GM19023 (cell line): ENCODE measurements at regions not wholly inside any gene's neighbourhood (a gene's known extent, or its start where the extent isn't known, plus 50 kb on each side); places are given as distances from the start of the nearest gene placed in this dataset.
A peak's percentile ranks its signal among the peaks of the same experiment; 100 is the strongest.

ENCODE experiments used
- ATAC-seq: cut with Tn5 transposase; IDR thresholded peaks from one replicate; pipeline ENCODE4 v1.9.1; 2021; ENCODE audit warnings: mild to moderate bottlenecking, moderate library complexity; ENCODE audit not compliant: unreplicated experiment

DNA sequence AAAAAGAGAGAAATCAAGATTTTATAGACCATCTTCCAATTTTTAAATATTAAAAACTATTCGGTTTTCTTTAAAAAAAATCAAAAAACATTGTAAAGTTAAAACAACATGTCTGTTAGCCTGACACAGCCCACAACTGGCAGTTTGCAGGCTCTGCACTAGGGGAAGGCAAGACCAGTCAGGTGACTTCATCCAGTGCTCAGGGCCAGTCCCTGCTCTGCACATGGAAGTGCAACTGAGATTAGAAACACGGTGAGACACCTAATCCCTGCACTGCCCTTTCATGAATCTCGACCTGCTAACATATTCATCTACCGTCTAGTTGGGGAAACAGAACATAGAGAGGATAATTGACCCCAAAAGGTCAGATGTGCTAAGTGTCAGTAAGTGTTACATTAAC is 135.2 kb downstream of the BARD1 start:
- peak; percentile 82 for ATAC-seq

- ATAC-seq: no peak
Measured at GRCh38 chr2:214671319-214671885, 138.1 kb downstream of the BARD1 start.

GRCh38 chr2:214652473-214652872 is 157.0 kb downstream of the BARD1 start:
- ATAC-seq: no peak

- ATAC-seq: no peak
Measured at GRCh38 chr2:214651451-214651850, 158.0 kb downstream of the BARD1 start.

GRCh38 chr2:214649440-214650205 is 159.9 kb downstream of the BARD1 start:
- no peak for ATAC-seq

GRCh38 chr2:214648520-214648919 is 161.0 kb downstream of the BARD1 start:
- no peak for ATAC-seq

GRCh38 chr2:214631406-214631805 is 178.1 kb downstream of the BARD1 start:
- no peak for ATAC-seq

GRCh38 chr2:214630402-214631045 is 179.0 kb downstream of the BARD1 start:
- no peak for ATAC-seq

- no peak for ATAC-seq
Measured at GRCh38 chr2:214629875-214630274, 179.6 kb downstream of the BARD1 start.
